EL (cell line): ENCODE measurements at regions not wholly inside any gene's neighbourhood (a gene's known extent, or its start where the extent isn't known, plus 50 kb on each side); places are given as distances from the start of the nearest gene placed in this dataset.
A peak's percentile ranks its signal among the peaks of the same experiment; 100 is the strongest.

Experiments used
- DNase-seq: peaks from one replicate; pipeline ENCODE4 v3.0.0-alpha.2; 2016

GRCh38 chr21:25373126-25374082 is 233.9 kb downstream of the MRPL39 start:
- peak; percentile 24 for DNase-seq

- no peak for DNase-seq
Measured at GRCh38 chr21:25371841-25372425, 235.3 kb downstream of the MRPL39 start.

GRCh38 chr21:25370311-25370744 is 237.0 kb downstream of the MRPL39 start:
- peak; percentile 98 for DNase-seq

GRCh38 chr21:25369524-25370300 is 237.6 kb downstream of the MRPL39 start:
- peak; percentile 85 for DNase-seq

- no peak for DNase-seq
Measured at GRCh38 chr21:25368531-25368930, 238.8 kb downstream of the MRPL39 start.

GRCh38 chr21:25366116-25366515 is 241.2 kb downstream of the MRPL39 start:
- DNase-seq, result no peak

GRCh38 chr21:25362375-25363267 is 244.7 kb downstream of the MRPL39 start:
- DNase-seq, result no peak

- DNase-seq, result no peak
Measured at GRCh38 chr21:25361765-25362164, 245.5 kb downstream of the MRPL39 start.

GRCh38 chr21:25361097-25361496 is 246.2 kb downstream of the MRPL39 start:
- DNase-seq, result no peak

GRCh38 chr21:25360593-25360992 is 246.7 kb downstream of the MRPL39 start:
- DNase-seq, result no peak

GRCh38 chr21:25359724-25360123 is 247.6 kb downstream of the MRPL39 start:
- DNase-seq, result no peak

GRCh38 chr21:25350056-25350455 is 257.2 kb downstream of the MRPL39 start:
- DNase-seq, result peak; percentile 65

- no peak for DNase-seq
Measured at GRCh38 chr21:25343774-25344545, 263.3 kb downstream of the MRPL39 start.

GRCh38 chr21:25342816-25343215 is 264.5 kb downstream of the MRPL39 start:
- peak; percentile 53 for DNase-seq

GRCh38 chr21:25341981-25342380 is 265.3 kb downstream of the MRPL39 start:
- DNase-seq, result no peak

GRCh38 chr21:25338415-25338814 is 268.9 kb downstream of the MRPL39 start:
- DNase-seq, result no peak

GRCh38 chr21:25334046-25334730 is 273.1 kb downstream of the MRPL39 start:
- no peak for DNase-seq

GRCh38 chr21:25331286-25331685 is 276.0 kb downstream of the MRPL39 start:
- DNase-seq, result no peak

- DNase-seq, result no peak
Measured at GRCh38 chr21:25330266-25330665, 277.0 kb downstream of the MRPL39 start.

- peak; percentile 87 for DNase-seq
Measured at GRCh38 chr21:25329227-25329825, 278.0 kb downstream of the MRPL39 start.
